ENCODE measurements at regions not wholly inside any gene's neighbourhood (a gene's known extent, or its start where the extent isn't known, plus 50 kb on each side); places are given as distances from the start of the nearest gene placed in this dataset.

DNA sequence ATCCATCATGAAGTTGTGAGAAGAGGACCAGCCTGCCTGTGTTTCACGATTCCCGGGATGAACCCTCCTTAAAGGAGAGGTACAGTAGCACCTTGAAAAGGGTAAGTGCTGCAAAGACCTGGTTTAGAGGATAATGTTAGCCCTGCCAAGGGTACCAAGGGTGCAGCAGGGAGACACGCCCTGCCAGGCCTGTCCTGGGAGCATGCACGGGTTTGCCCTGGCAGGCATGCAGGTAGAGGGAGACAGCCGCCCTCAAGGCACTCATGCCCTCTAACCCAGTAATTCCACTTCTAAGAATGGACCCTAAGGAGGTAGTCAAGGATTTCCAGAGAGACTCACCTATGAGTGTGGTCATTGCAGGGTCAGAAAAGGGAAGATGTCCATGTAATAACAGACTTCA is 65.0 kb downstream of the DIO3 start:
- H3K9me3 Mint-ChIP-seq (ENCODE audit: unreplicated experiment) = no peaks in the 10 kb centered on the region
- intact Hi-C loops (cut with micrococcal nuclease; ENCODE audit: unreplicated experiment) = loop anchor here (5.0 to 10.0 kb wide), 4 partner anchors 392 to 1242 kb away; no protein-coding TSS in a partner anchor
- no peak overlapping the region for H3K4me3 ChIP-seq (ENCODE audit: low read depth, low read length)
- ChIA-PET POLR2A (no interaction called here), CTCF (no interaction called here)
- TF ChIP-seq, protein P1, sequence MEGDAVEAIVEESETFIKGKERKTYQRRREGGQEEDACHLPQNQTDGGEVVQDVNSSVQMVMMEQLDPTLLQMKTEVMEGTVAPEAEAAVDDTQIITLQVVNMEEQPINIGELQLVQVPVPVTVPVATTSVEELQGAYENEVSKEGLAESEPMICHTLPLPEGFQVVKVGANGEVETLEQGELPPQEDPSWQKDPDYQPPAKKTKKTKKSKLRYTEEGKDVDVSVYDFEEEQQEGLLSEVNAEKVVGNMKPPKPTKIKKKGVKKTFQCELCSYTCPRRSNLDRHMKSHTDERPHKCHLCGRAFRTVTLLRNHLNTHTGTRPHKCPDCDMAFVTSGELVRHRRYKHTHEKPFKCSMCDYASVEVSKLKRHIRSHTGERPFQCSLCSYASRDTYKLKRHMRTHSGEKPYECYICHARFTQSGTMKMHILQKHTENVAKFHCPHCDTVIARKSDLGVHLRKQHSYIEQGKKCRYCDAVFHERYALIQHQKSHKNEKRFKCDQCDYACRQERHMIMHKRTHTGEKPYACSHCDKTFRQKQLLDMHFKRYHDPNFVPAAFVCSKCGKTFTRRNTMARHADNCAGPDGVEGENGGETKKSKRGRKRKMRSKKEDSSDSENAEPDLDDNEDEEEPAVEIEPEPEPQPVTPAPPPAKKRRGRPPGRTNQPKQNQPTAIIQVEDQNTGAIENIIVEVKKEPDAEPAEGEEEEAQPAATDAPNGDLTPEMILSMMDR (IDR thresholded peaks at IDR 0.05; ENCODE audit: insufficient read depth in 1 of 2, low read depth in 1 of 2, low read length in 1 of 2, severe bottlenecking in 1 of 2, unreplicated experiment in 1 of 2) = no peak
- no peaks in the 10 kb centered on the region for H3K36me3 Mint-ChIP-seq (ENCODE audit: insufficient read depth, unreplicated experiment)
- no peak overlapping the region for H3K4me3 Mint-ChIP-seq (ENCODE audit: unreplicated experiment)
- no TSS peak for BruUV-seq (replicated peaks)
- H3K27me3 ChIP-seq (replicated peaks; ENCODE audit: control insufficient read depth, insufficient read depth, low read length) = no peaks in the 10 kb centered on the region
- no peaks in the 10 kb centered on the region for H3K4me1 ChIP-seq
- H3K9me3 ChIP-seq = no peaks in the 10 kb centered on the region
- H3K27ac Mint-ChIP-seq (ENCODE audit: unreplicated experiment) = no peak overlapping the region
- H3K4me1 Mint-ChIP-seq (ENCODE audit: low read depth, unreplicated experiment) = no peaks in the 10 kb centered on the region
- peaks cover 3% of the 10 kb centered on the region for H3K27me3 Mint-ChIP-seq (ENCODE audit: insufficient read depth, unreplicated experiment)
- no peak for DNase-seq
- H3K36me3 ChIP-seq (ENCODE audit: control insufficient read depth, insufficient read depth, low read length) = no peaks in the 10 kb centered on the region

DNA sequence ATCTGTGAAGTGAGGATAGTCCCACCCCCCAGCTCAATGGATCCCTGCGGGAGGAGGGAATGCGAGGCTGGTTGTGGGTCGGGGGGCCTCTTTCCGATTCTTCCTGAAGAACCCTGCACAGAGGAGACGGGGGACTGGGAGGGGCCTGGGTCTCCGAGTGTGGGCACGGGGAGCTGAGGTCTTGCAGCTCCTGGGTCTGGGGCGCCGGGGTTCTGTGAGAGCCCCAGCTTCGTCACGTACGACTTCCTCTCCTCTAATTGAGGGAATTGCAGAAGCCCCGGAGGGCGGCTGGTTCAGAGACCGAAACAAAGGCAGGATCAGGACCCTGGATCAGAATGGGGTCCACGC is 66.6 kb downstream of the DIO3 start:
- BruUV-seq (replicated peaks) = no TSS peak
- Histone ChIP-seq H3K36me3 (ENCODE audit: control insufficient read depth, insufficient read depth, low read length) (no peaks in the 10 kb centered on the region), H3K27me3 (replicated peaks; ENCODE audit: control insufficient read depth, insufficient read depth, low read length) (no peaks in the 10 kb centered on the region), H3K4me1 (no peaks in the 10 kb centered on the region), H3K9me3 (no peaks in the 10 kb centered on the region), H3K4me3 (ENCODE audit: low read depth, low read length) (no peak overlapping the region)
- H3K27me3 Mint-ChIP-seq (ENCODE audit: insufficient read depth, unreplicated experiment) = peaks cover 3% of the 10 kb centered on the region
- TF ChIP-seq, protein P1 (IDR thresholded peaks at IDR 0.05; ENCODE audit: insufficient read depth in 1 of 2, low read depth in 1 of 2, low read length in 1 of 2, severe bottlenecking in 1 of 2, unreplicated experiment in 1 of 2) = no peak
- no peaks in the 10 kb centered on the region for H3K4me1 Mint-ChIP-seq (ENCODE audit: low read depth, unreplicated experiment)
- intact Hi-C loops (cut with micrococcal nuclease; ENCODE audit: unreplicated experiment) = loop anchor here (1.0 to 10.0 kb wide), 5 partner anchors 393 to 1243 kb away; no protein-coding TSS in a partner anchor
- H3K9me3 Mint-ChIP-seq (ENCODE audit: unreplicated experiment) = no peaks in the 10 kb centered on the region
- DNase-seq = no peak
- POLR2A ChIA-PET = no interaction called here
- H3K4me3 Mint-ChIP-seq (ENCODE audit: unreplicated experiment) = no peak overlapping the region
- H3K36me3 Mint-ChIP-seq (ENCODE audit: insufficient read depth, unreplicated experiment) = no peaks in the 10 kb centered on the region
- CTCF ChIA-PET = interaction anchor here (0.6 kb wide), 1 partner anchor 56 kb away, joined by 4 read pairs; no protein-coding TSS in a partner anchor
- H3K27ac Mint-ChIP-seq (ENCODE audit: unreplicated experiment) = no peak overlapping the region

DNA sequence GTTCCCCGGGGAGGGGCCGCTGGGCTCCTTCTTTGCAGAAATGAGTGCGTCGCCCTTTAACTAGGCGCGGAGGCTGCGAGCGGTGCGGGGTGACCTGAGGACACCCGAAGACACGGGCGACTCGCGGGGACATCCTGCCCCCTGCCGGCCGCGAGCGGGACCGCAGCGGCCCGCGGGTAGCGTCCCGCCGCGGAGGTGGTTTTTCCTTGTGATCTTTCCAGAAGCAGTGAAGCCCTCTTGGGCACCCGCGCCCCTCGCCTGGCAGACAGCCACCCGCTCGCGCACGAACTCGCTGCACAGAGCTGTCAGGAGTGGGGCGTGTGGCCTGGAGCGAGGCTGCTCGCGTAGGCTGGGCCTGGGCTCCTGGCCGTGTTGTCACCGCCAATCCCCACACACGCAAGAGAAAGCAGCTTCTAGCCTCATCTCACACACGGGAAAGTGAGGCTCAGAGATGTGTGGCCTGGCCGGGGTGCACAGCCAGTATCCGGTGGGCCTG is 67.2 kb downstream of the DIO3 start:
- CTCF ChIA-PET = interaction anchor here (0.6 kb wide), 1 partner anchor 777 kb away, joined by 3 read pairs; no protein-coding TSS in a partner anchor
- Mint-ChIP-seq H3K27ac (ENCODE audit: unreplicated experiment) (no peak overlapping the region), H3K4me3 (ENCODE audit: unreplicated experiment) (no peak overlapping the region), H3K9me3 (ENCODE audit: unreplicated experiment) (no peaks in the 10 kb centered on the region), H3K4me1 (ENCODE audit: low read depth, unreplicated experiment) (no peaks in the 10 kb centered on the region), H3K27me3 (ENCODE audit: insufficient read depth, unreplicated experiment) (peaks cover 3% of the 10 kb centered on the region), H3K36me3 (ENCODE audit: insufficient read depth, unreplicated experiment) (no peaks in the 10 kb centered on the region)
- Histone ChIP-seq H3K36me3 (ENCODE audit: control insufficient read depth, insufficient read depth, low read length) (no peaks in the 10 kb centered on the region), H3K4me1 (no peaks in the 10 kb centered on the region), H3K27me3 (replicated peaks; ENCODE audit: control insufficient read depth, insufficient read depth, low read length) (no peaks in the 10 kb centered on the region), H3K9me3 (no peaks in the 10 kb centered on the region), H3K4me3 (ENCODE audit: low read depth, low read length) (no peak overlapping the region)
- TF ChIP-seq, protein P1 (IDR thresholded peaks at IDR 0.05; ENCODE audit: insufficient read depth in 1 of 2, low read depth in 1 of 2, low read length in 1 of 2, severe bottlenecking in 1 of 2, unreplicated experiment in 1 of 2) = peak; percentile 86 to 98
- POLR2A ChIA-PET = no interaction called here
- BruUV-seq (replicated peaks) = no TSS peak
- intact Hi-C loops (cut with micrococcal nuclease; ENCODE audit: unreplicated experiment) = loop anchor here (1.0 to 10.0 kb wide), 5 partner anchors 394 to 1244 kb away; no protein-coding TSS in a partner anchor
- DNase-seq = peak; percentile 56 to 81

Measured in Caco-2 (cell line).